Heart right ventricle (tissue), 16 donors: ENCODE measurements at regions not wholly inside any gene's neighbourhood (a gene's known extent, or its start where the extent isn't known, plus 50 kb on each side); places are given as distances from the start of the nearest gene placed in this dataset.

ENCODE experiments used
- ATAC-seq, 8 donors: fragments of 200-7000 bp; cut with Tn5 transposase; one replicate each; pipeline ENCODE4 v1.9.1; 2020; ENCODE audit warnings: mild to moderate bottlenecking in 8 of 8, moderate library complexity in 8 of 8, moderate number of reproducible peaks in 1 of 8
- DNase-seq, 2 donors: peaks; one replicate each; pipeline ENCODE4 v3.0.0-alpha.2; 2020
- H3K27ac ChIP-seq, 10 donors: fragments of 200-600 bp; sonication (generic) in 2 of 10; one replicate each; pipeline versions ENCODE4 v1.5.0 to v1.8.0; 2020 to 2022; ENCODE audit warnings: mild to moderate bottlenecking in 3 of 10
- H3K27me3 ChIP-seq, 7 donors: fragments of 200-600 bp; one replicate each; pipeline ENCODE4 v1.8.0; 2021 to 2022; ENCODE audit warnings: mild to moderate bottlenecking in 2 of 7
- H3K36me3 ChIP-seq, 9 donors: fragments of 200-600 bp; sonication (generic) in 1 of 9; one replicate each; pipeline versions ENCODE4 v1.5.0 to v1.8.0; 2020 to 2022; ENCODE audit warnings: mild to moderate bottlenecking in 2 of 9
- H3K4me1 ChIP-seq, 9 donors: fragments of 200-600 bp; sonication (generic) in 1 of 9; one replicate each; pipeline versions ENCODE4 v1.5.0 to v1.8.0; 2020 to 2022; ENCODE audit warnings: mild to moderate bottlenecking in 4 of 9
- H3K4me3 ChIP-seq, 10 donors: fragments of 200-600 bp; sonication (generic) in 2 of 10; one replicate each; pipeline versions ENCODE4 v1.5.0 to v1.8.0; 2020 to 2022; ENCODE audit warnings: mild to moderate bottlenecking in 7 of 10, moderate library complexity in 2 of 10
- H3K9me3 ChIP-seq, 11 donors: fragments of 200-600 bp in 10 of 11; sonication (generic) in 2 of 11; one replicate each; pipeline versions ENCODE4 v1.5.0 to v1.8.0; 2013 to 2022; ENCODE audit warnings: mild to moderate bottlenecking in 2 of 11, control low read depth in 1 of 11, moderate library complexity in 1 of 11
- CTCF ChIP-seq, 9 donors: fragments of 200-600 bp; sonication (generic) in 2 of 9; IDR thresholded peaks; one replicate each; pipeline versions ENCODE4 v1.5.0 to v1.8.0; 2021 to 2022; ENCODE audit warnings: antibody characterized with exemption in 9 of 9, mild to moderate bottlenecking in 5 of 9, moderate library complexity in 1 of 9
- WGBS, 2 donors: extraction: QIAGEN DNeasy Blood & Tissue Kit; methylation state at CpG; one replicate each; pipeline ENCODE4 v1.1.7; 2013; ENCODE audit warnings: inconsistent platforms in 1 of 2; 5-methylcytosine and 5-hydroxymethylcytosine counted together
- intact Hi-C, 10 donors: fragments of 100-400 bp; cut with DNase I; formaldehyde crosslinking; loops; one replicate each; pipeline versions ENCODE4 v1.11.1 to v1.14.2; 2022
- donor health status: Arrhythmogenic right ventricular cardiomyopathy.
- donor health status: ischemic (EF 13 %, LVEDD 7.1; RV severe dilation, severe dysfunction).
- donor health status: healthy with polysubstance abuse.
- donor health status: DM: no; HTN: yes; CAD: no.
- donor health status: DM: no; HTN: no; CAD: no.
- donor health status: ischemic (EF 25% LVEDD 6.9; RV normal size, moderate dysfunction).
- donor health status: ischemic (EF 25% LVEDD 5.7; RV mildly dilated, moderate dysfunction).
- donor health status: healthy.
- donor health status: DM: yes; HTN: yes; CAD: no.
- donor health status: Ischemic cardiomyopathy.
- donor health status: ischemic (EF 35%, LVEDD 5.7; RV mildly dilated, moderate dysfunction).
- donor health status: nonischemic (EF 11% LVEDD 7.7; RV severe dilation, severe dysfunction).
- donor health status: DM: yes; HTN: yes; CAD: no.
- donor health status: PGD.
- donor health status: ischemic (EF 29% LVEDD 5.4; RV normal size, mild dysfunction).
- donor health status: nonischemic (EF 23%, LVEDD 6.1; RV moderate dilation, normal function).

- peaks cover 0 to 28% (median 9%) of the 10 kb centered on the region in 11 donors for H3K9me3 ChIP-seq
- no peak for ATAC-seq
- no peaks in the 10 kb centered on the region for H3K4me1 ChIP-seq
- no peak overlapping the region for H3K4me3 ChIP-seq
- no peaks in the 10 kb centered on the region for H3K36me3 ChIP-seq
- intact Hi-C loops = no loop called here
- TF ChIP-seq CTCF (IDR thresholded peaks at IDR 0.05) = no peak
- peaks cover 0 to 2% (median 0%) of the 10 kb centered on the region in 7 donors for H3K27me3 ChIP-seq
- H3K27ac ChIP-seq = no peak overlapping the region
- DNase-seq = no peak
- WGBS, 2 donors = 60 to 64% methylated on average over 5 of the region's 5 CpGs
Observed at GRCh38 chr4:25592736-25593135, 62.9 kb upstream of the SLC34A2 start.
